Neural progenitor cell (in vitro differentiated cells): ENCODE measurements at regions not wholly inside any gene's neighbourhood (a gene's known extent, or its start where the extent isn't known, plus 50 kb on each side); places are given as distances from the start of the nearest gene placed in this dataset.

Source experiments
- DNase-seq: peaks from one replicate; pipeline ENCODE4 v3.0.0-alpha.2; 2016; ENCODE audit warnings: low spot score
- H2AFZ ChIP-seq: fragments of 200-600 bp; sonication (generic); replicated peaks from 2 replicates; pipeline ENCODE4 v1.6.1; 2016; ENCODE audit warnings: antibody characterized with exemption
- H3F3A ChIP-seq: fragments of 200-600 bp; sonication (generic); 2 replicates; pipeline ENCODE4 v1.6.1; 2016; ENCODE audit warnings: antibody characterized with exemption, low read depth
- H3K27ac ChIP-seq: fragments of 200-600 bp; sonication (generic); 2 replicates; pipeline ENCODE4 v1.5.1; 2016; ENCODE audit warnings: mild to moderate bottlenecking
- H3K27me3 ChIP-seq: fragments of 200-600 bp; sonication (generic); 2 replicates; pipeline ENCODE4 v1.6.1; 2016; ENCODE audit warnings: mild to moderate bottlenecking, moderate library complexity
- H3K36me3 ChIP-seq: fragments of 200-600 bp; sonication (generic); 2 replicates; pipeline ENCODE4 v1.5.1; 2016
- H3K4me1 ChIP-seq: fragments of 200-600 bp; sonication (generic); 2 replicates; pipeline ENCODE4 v1.6.1; 2016; ENCODE audit warnings: mixed run types
- H3K4me2 ChIP-seq: fragments of 200-600 bp; sonication (generic); 2 replicates; pipeline ENCODE4 v1.6.1; 2016
- H3K4me3 ChIP-seq: fragments of 200-600 bp; sonication (generic); 2 replicates; pipeline ENCODE4 v1.5.1; 2016
- H3K79me2 ChIP-seq: fragments of 200-600 bp; sonication (generic); 2 replicates; pipeline ENCODE4 v1.6.1; 2016; ENCODE audit warnings: low read depth
- H3K9ac ChIP-seq: fragments of 200-600 bp; sonication (generic); 2 replicates; pipeline ENCODE4 v1.6.1; 2016
- H3K9me3 ChIP-seq: fragments of 200-600 bp; sonication (generic); 2 replicates; pipeline ENCODE4 v1.5.1; 2016; ENCODE audit warnings: low read depth
- H4K20me1 ChIP-seq: fragments of 200-600 bp; sonication (generic); 2 replicates; pipeline ENCODE4 v1.6.1; 2016; ENCODE audit warnings: low read depth
- H3K27ac Mint-ChIP-seq: 3 replicates; pipeline ENCODE4 v1.8.0; 2021; ENCODE audit warnings: mixed read lengths
- H3K27me3 Mint-ChIP-seq: 2 replicates; pipeline ENCODE4 v1.8.0; 2022; ENCODE audit warnings: low read depth, mild to moderate bottlenecking, inconsistent platforms, moderate library complexity, mixed read lengths; ENCODE audit not compliant: insufficient read depth
- H3K36me3 Mint-ChIP-seq: 3 replicates; pipeline ENCODE4 v1.8.0; 2021; ENCODE audit warnings: mixed read lengths
- H3K4me1 Mint-ChIP-seq: 3 replicates; pipeline ENCODE4 v1.8.0; 2021; ENCODE audit warnings: mixed read lengths
- H3K4me3 Mint-ChIP-seq: 3 replicates; pipeline ENCODE4 v1.8.0; 2021; ENCODE audit warnings: mild to moderate bottlenecking, moderate library complexity, mixed read lengths
- H3K9me3 Mint-ChIP-seq: 3 replicates; pipeline ENCODE4 v1.8.0; 2020; ENCODE audit warnings: mixed read lengths
- CTCF ChIP-seq: fragments of 200-600 bp; sonication (generic); IDR thresholded peaks from 2 replicates; pipeline ENCODE4 v1.5.1; 2017; ENCODE audit warnings: antibody characterized with exemption, mild to moderate bottlenecking
- EZH2 ChIP-seq: fragments of 200-600 bp; sonication (generic); IDR thresholded peaks from 2 replicates; pipeline ENCODE4 v1.6.1; 2017; ENCODE audit warnings: antibody characterized with exemption, mild to moderate bottlenecking, moderate library complexity
- EZH2phosphoT487 ChIP-seq: fragments of 200-600 bp; sonication (generic); IDR thresholded peaks from 2 replicates; pipeline ENCODE4 v1.6.1; 2017; ENCODE audit warnings: antibody characterized with exemption

GRCh38 chr16:76732894-76733293, 455.7 kb downstream of the CNTNAP4 start:
- Mint-ChIP-seq H3K27ac (no peak overlapping the region), H3K36me3 (no peaks in the 10 kb centered on the region), H3K9me3 (no peaks in the 10 kb centered on the region), H3K4me1 (no peaks in the 10 kb centered on the region), H3K4me3 (no peak overlapping the region), H3K27me3 (no peaks in the 10 kb centered on the region)
- H3K36me3 ChIP-seq = no peaks in the 10 kb centered on the region
- DNase-seq = no peak
- no peak overlapping the region for H2AFZ ChIP-seq
- H3K79me2 ChIP-seq = no peaks in the 10 kb centered on the region
- H3K4me3 ChIP-seq = no peak overlapping the region
- no peak overlapping the region for H3K4me2 ChIP-seq
- no peaks in the 10 kb centered on the region for H3K27me3 ChIP-seq
- TF ChIP-seq CTCF (no peak), EZH2 (no peak), EZH2phosphoT487 (no peak)
- no peaks in the 10 kb centered on the region for H3F3A ChIP-seq
- H3K9ac ChIP-seq = no peak overlapping the region
- H3K4me1 ChIP-seq = no peaks in the 10 kb centered on the region
- H3K9me3 ChIP-seq = no peaks in the 10 kb centered on the region
- no peaks in the 10 kb centered on the region for H4K20me1 ChIP-seq
- no peak overlapping the region for H3K27ac ChIP-seq

- Histone ChIP-seq H3K4me1 (no peaks in the 10 kb centered on the region), H3F3A (no peaks in the 10 kb centered on the region), H3K4me2 (no peak overlapping the region), H3K9me3 (peaks cover 8% of the 10 kb centered on the region), H4K20me1 (no peaks in the 10 kb centered on the region), H3K36me3 (no peaks in the 10 kb centered on the region), H3K9ac (no peak overlapping the region), H3K27ac (no peak overlapping the region), H2AFZ (no peak overlapping the region), H3K4me3 (no peak overlapping the region), H3K79me2 (no peaks in the 10 kb centered on the region), H3K27me3 (no peaks in the 10 kb centered on the region)
- Mint-ChIP-seq H3K9me3 (peaks cover 12% of the 10 kb centered on the region), H3K27ac (no peak overlapping the region), H3K36me3 (no peaks in the 10 kb centered on the region), H3K4me1 (no peaks in the 10 kb centered on the region), H3K27me3 (no peaks in the 10 kb centered on the region), H3K4me3 (no peak overlapping the region)
- TF ChIP-seq EZH2 (no peak), EZH2phosphoT487 (no peak), CTCF (no peak)
- DNase-seq = no peak
Measured at GRCh38 chr16:76741623-76742022, 449.4 kb upstream of the MON1B start.

GRCh38 chr16:76748461-76749348, 442.3 kb upstream of the MON1B start:
- DNase-seq = no peak
- Histone ChIP-seq H3K27me3 (no peaks in the 10 kb centered on the region), H3K4me2 (no peak overlapping the region), H3K9ac (no peak overlapping the region), H3K9me3 (no peaks in the 10 kb centered on the region), H2AFZ (no peak overlapping the region), H3K4me3 (no peak overlapping the region), H3F3A (no peaks in the 10 kb centered on the region), H3K27ac (no peak overlapping the region), H3K79me2 (no peaks in the 10 kb centered on the region), H4K20me1 (no peaks in the 10 kb centered on the region), H3K4me1 (no peaks in the 10 kb centered on the region), H3K36me3 (no peaks in the 10 kb centered on the region)
- no peak for TF ChIP-seq CTCF
- TF ChIP-seq EZH2phosphoT487 = no peak
- no peak for TF ChIP-seq EZH2
- Mint-ChIP-seq H3K9me3 (no peaks in the 10 kb centered on the region), H3K4me3 (no peak overlapping the region), H3K4me1 (peaks cover 4% of the 10 kb centered on the region), H3K27me3 (no peaks in the 10 kb centered on the region), H3K36me3 (no peaks in the 10 kb centered on the region), H3K27ac (no peak overlapping the region)
